ENCODE measurements at regions not wholly inside any gene's neighbourhood (a gene's known extent, or its start where the extent isn't known, plus 50 kb on each side); places are given as distances from the start of the nearest gene placed in this dataset.

- no peak for TF ChIP-seq REST (IDR thresholded peaks at IDR 0.05; ENCODE audit: low read depth, low read length)
- TF ChIP-seq SMC3 (IDR thresholded peaks at IDR 0.05; ENCODE audit: low read depth, low read length): no peak
- TF ChIP-seq CTCF (IDR thresholded peaks at IDR 0.05): no peak
- TF ChIP-seq EP300 (IDR thresholded peaks at IDR 0.05; ENCODE audit: borderline replicate concordance in 1 of 2, low read depth in 1 of 2, low read length in 1 of 2): no peak
- no peak for TF ChIP-seq JUND (IDR thresholded peaks at IDR 0.05)
These were observed 368.7 kb downstream of the EFNA5 start for GRCh38 chr5:107301999-107302398.
